DMS 273 treated with DMSO at 0.1 percent for 48 hours (cell line): ENCODE measurements at regions not wholly inside any gene's neighbourhood (a gene's known extent, or its start where the extent isn't known, plus 50 kb on each side); places are given as distances from the start of the nearest gene placed in this dataset.

ENCODE experiments used
- DNase-seq: peaks from one replicate; lab custom pipeline; 2025; lab: John Stamatoyannopoulos, UW

GRCh38 chr1:55980582-55980981, 598.8 kb downstream of the PLPP3 start:
- DNase-seq: no peak

GRCh38 chr1:55974714-55975441, 604.5 kb downstream of the PLPP3 start:
- DNase-seq: no peak

- no peak for DNase-seq
Measured at GRCh38 chr1:55970526-55971110, 608.7 kb downstream of the PLPP3 start.

- DNase-seq: no peak
Measured at GRCh38 chr1:55969322-55969721, 610.0 kb downstream of the PLPP3 start.

- DNase-seq: no peak
Measured at GRCh38 chr1:55968661-55969060, 610.7 kb downstream of the PLPP3 start.

- DNase-seq: no peak
Measured at GRCh38 chr1:55965981-55966461, 613.3 kb downstream of the PLPP3 start.

- DNase-seq: no peak
Measured at GRCh38 chr1:55962472-55962871, 616.9 kb downstream of the PLPP3 start.

GRCh38 chr1:55959136-55959548, 620.2 kb downstream of the PLPP3 start:
- no peak for DNase-seq

- no peak for DNase-seq
Measured at GRCh38 chr1:55958498-55958897, 620.9 kb downstream of the PLPP3 start.

- DNase-seq: no peak
Measured at GRCh38 chr1:55957276-55957675, 622.1 kb downstream of the PLPP3 start.

GRCh38 chr1:55955016-55955621, 624.2 kb downstream of the PLPP3 start:
- no peak for DNase-seq

GRCh38 chr1:55951291-55951690, 628.1 kb downstream of the PLPP3 start:
- DNase-seq: no peak

GRCh38 chr1:55947446-55947845, 631.9 kb downstream of the PLPP3 start:
- no peak for DNase-seq

GRCh38 chr1:55943721-55944435, 635.5 kb downstream of the PLPP3 start:
- DNase-seq: no peak

GRCh38 chr1:55943012-55943411, 636.4 kb downstream of the PLPP3 start:
- no peak for DNase-seq

GRCh38 chr1:55939866-55940265, 639.5 kb downstream of the PLPP3 start:
- no peak for DNase-seq

- DNase-seq: no peak
Measured at GRCh38 chr1:55938861-55939260, 640.5 kb downstream of the PLPP3 start.

GRCh38 chr1:55938376-55938850, 641.0 kb downstream of the PLPP3 start:
- DNase-seq: no peak

GRCh38 chr1:55937840-55938375, 641.5 kb downstream of the PLPP3 start:
- DNase-seq: no peak

GRCh38 chr1:55935236-55935635, 644.1 kb downstream of the PLPP3 start:
- no peak for DNase-seq

- DNase-seq: no peak
Measured at GRCh38 chr1:55932402-55932801, 647.0 kb downstream of the PLPP3 start.
